ENCODE measurements at regions not wholly inside any gene's neighbourhood (a gene's known extent, or its start where the extent isn't known, plus 50 kb on each side); places are given as distances from the start of the nearest gene placed in this dataset.

DNA sequence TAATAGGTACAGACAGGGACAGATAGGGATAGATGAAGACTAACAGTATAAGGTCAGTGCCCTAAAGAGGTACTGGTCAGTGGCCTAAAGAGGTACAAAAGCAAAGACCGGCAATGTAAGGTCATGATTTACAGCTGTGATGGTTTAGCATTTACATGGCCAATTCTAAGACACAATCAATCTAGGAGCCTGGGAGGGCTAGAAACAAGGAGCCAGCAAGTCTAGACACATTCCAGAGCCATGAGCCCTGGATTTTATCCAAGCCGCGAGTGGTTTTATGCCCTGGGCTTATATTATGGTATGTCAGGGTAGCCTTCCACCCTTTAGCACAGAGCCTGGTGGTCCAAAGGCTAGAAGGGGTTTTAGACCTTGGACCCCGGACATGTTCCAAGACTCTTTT is 124.2 kb downstream of the CBLN2 start:
- TF ChIP-seq CTCF (IDR thresholded peaks at IDR 0.05): no peak
- no peak for TF ChIP-seq POLR2A (IDR thresholded peaks at IDR 0.05)

All from right lobe of liver (tissue), 4 donors.